K562 (cell line): ENCODE measurements at regions not wholly inside any gene's neighbourhood (a gene's known extent, or its start where the extent isn't known, plus 50 kb on each side); places are given as distances from the start of the nearest gene placed in this dataset.

ENCODE experiments used
- ATF1 ChIP-seq, 2 experiments: fragments of 450-650 bp in 1 of 2; IDR thresholded peaks; 2 replicates each; pipeline ENCODE4 v1.6.1; 2016; ENCODE audit warnings: missing compliant biosample characterization in 1 of 2, missing genetic modification characterization in 1 of 2
- ELK3 ChIP-seq: fragments of 450-650 bp; formaldehyde crosslinking; IDR thresholded peaks from 2 replicates; pipeline ENCODE4 v1.4.0; 2020; ENCODE audit warnings: mild to moderate bottlenecking
- HDAC8 ChIP-seq: fragments of 450-650 bp; IDR thresholded peaks from 2 replicates; pipeline ENCODE4 v1.6.1; 2016; ENCODE audit warnings: mild to moderate bottlenecking, missing genetic modification characterization, moderate library complexity, missing compliant biosample characterization
- PTBP1 ChIP-seq: fragments of 200-400 bp; formaldehyde crosslinking; IDR thresholded peaks from 2 replicates; pipeline ENCODE4 v1.6.1; 2017; ENCODE audit warnings: low read depth, low read length
- RBM39 ChIP-seq: fragments of 200-400 bp; formaldehyde crosslinking; optimal IDR thresholded peaks from 2 replicates; pipeline ENCODE3; 2018; ENCODE audit warnings: low read depth, low read length
- TAF9B ChIP-seq: fragments of 450-650 bp; IDR thresholded peaks from 2 replicates; pipeline ENCODE4 v1.6.1; 2018; ENCODE audit warnings: mild to moderate bottlenecking; ENCODE audit not compliant: partially characterized antibody
- XRCC5 ChIP-seq: fragments of 200-400 bp; formaldehyde crosslinking; IDR thresholded peaks from 2 replicates; pipeline ENCODE4 v1.6.1; 2017; ENCODE audit warnings: low read depth, mild to moderate bottlenecking, low read length
- ZBTB5 ChIP-seq: fragments of 450-650 bp; IDR thresholded peaks from 2 replicates; pipeline ENCODE4 v1.6.1; 2017; ENCODE audit warnings: antibody characterized with exemption
- ZNF133 ChIP-seq: fragments of 250-450 bp; sonication (Bioruptor Pico); IDR thresholded peaks from 2 replicates; pipeline ENCODE4 v1.4.0; 2020; ENCODE audit warnings: mild to moderate bottlenecking
- ZNF668 ChIP-seq: fragments of 250-450 bp; sonication (Bioruptor Pico); IDR thresholded peaks from 2 replicates; pipeline ENCODE4 v1.8.0; 2022; ENCODE audit warnings: mild to moderate bottlenecking, inconsistent platforms
- ZSCAN32 ChIP-seq: fragments of 450-650 bp; formaldehyde crosslinking; IDR thresholded peaks from 2 replicates; pipeline ENCODE4 v1.4.0; 2020; ENCODE audit warnings: mild to moderate bottlenecking, moderate library complexity
- TF ChIP-seq, protein P1 (sequence below), 2 experiments: fragments of 450-650 bp; formaldehyde crosslinking in 1 of 2; IDR thresholded peaks; 2 replicates each; pipeline versions ENCODE4 v1.4.0 to v1.6.1; 2014 to 2020; ENCODE audit warnings: mild to moderate bottlenecking in 2 of 2, borderline replicate concordance in 1 of 2, low read depth in 1 of 2
- TF ChIP-seq, protein P2 (sequence below), 2 experiments: IDR thresholded peaks; 2 replicates each; pipeline ENCODE4 v1.6.1; 2011; ENCODE audit warnings: borderline replicate concordance in 1 of 2, control low read depth in 1 of 2, low read depth in 1 of 2, low read length in 1 of 2, mild to moderate bottlenecking in 1 of 2, mixed read lengths in 1 of 2, moderate library complexity in 1 of 2; ENCODE audit not compliant: insufficient read depth in 1 of 2, insufficient read length in 1 of 2, poor library complexity in 1 of 2, severe bottlenecking in 1 of 2; ENCODE audit errors: extremely low read depth in 1 of 2
- TF ChIP-seq, protein P3 (sequence below): fragments of 250-450 bp; sonication (Bioruptor Pico); IDR thresholded peaks from 2 replicates; pipeline ENCODE4 v1.8.0; 2022; ENCODE audit warnings: moderate library complexity, mild to moderate bottlenecking, inconsistent platforms

DNA sequence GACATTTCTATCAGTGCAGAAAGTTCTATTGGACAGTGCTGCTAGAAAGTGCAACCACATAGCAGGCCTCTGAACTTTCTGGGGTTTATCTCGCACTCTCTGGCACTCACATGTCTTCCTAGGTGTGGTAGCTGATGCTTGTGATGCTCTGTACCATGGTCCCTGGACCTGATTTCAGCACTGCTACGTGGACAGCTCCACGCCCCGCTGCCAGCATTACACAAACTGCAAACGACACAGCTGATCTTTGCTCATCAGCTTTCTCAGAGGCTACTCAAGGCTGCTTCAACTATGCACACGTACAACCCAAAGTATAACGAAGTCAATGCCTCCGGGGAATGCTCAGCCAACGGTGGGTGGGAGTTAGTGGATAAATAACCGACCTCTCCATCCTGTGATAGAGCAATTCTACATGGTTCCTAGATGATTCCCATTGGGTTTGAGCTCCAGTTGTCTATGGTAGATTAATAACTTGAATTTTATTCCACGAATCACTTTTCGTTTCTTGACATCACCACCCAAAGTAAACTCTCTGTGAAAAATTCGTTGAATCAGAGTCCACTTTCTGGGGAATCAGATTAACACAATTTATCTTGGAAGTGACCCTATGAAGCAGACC lies 302.5 kb downstream of the ACTR3B start (continued):
- TF ChIP-seq, protein P1, sequence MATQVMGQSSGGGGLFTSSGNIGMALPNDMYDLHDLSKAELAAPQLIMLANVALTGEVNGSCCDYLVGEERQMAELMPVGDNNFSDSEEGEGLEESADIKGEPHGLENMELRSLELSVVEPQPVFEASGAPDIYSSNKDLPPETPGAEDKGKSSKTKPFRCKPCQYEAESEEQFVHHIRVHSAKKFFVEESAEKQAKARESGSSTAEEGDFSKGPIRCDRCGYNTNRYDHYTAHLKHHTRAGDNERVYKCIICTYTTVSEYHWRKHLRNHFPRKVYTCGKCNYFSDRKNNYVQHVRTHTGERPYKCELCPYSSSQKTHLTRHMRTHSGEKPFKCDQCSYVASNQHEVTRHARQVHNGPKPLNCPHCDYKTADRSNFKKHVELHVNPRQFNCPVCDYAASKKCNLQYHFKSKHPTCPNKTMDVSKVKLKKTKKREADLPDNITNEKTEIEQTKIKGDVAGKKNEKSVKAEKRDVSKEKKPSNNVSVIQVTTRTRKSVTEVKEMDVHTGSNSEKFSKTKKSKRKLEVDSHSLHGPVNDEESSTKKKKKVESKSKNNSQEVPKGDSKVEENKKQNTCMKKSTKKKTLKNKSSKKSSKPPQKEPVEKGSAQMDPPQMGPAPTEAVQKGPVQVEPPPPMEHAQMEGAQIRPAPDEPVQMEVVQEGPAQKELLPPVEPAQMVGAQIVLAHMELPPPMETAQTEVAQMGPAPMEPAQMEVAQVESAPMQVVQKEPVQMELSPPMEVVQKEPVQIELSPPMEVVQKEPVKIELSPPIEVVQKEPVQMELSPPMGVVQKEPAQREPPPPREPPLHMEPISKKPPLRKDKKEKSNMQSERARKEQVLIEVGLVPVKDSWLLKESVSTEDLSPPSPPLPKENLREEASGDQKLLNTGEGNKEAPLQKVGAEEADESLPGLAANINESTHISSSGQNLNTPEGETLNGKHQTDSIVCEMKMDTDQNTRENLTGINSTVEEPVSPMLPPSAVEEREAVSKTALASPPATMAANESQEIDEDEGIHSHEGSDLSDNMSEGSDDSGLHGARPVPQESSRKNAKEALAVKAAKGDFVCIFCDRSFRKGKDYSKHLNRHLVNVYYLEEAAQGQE (IDR thresholded peaks at IDR 0.05; ENCODE audit: borderline replicate concordance) = peak; percentile 99
- TF ChIP-seq, protein P1 (CRISPR knock-in tag; IDR thresholded peaks at IDR 0.05; ENCODE audit: low read depth) = peak; percentile 95
- TF ChIP-seq HDAC8 (tag) (no peak), ZBTB5 (no peak), ZNF133 (no peak), PTBP1 (no peak), ZSCAN32 (no peak), ATF1 (CRISPR knock-in tag; IDR thresholded peaks at IDR 0.05) (no peak), ATF1 (tag; IDR thresholded peaks at IDR 0.05) (no peak), ELK3 (no peak), ZNF668 (CRISPR knock-in tag) (no peak), RBM39 (no peak), TAF9B (no peak), XRCC5 (no peak)
- TF ChIP-seq, protein P2, sequence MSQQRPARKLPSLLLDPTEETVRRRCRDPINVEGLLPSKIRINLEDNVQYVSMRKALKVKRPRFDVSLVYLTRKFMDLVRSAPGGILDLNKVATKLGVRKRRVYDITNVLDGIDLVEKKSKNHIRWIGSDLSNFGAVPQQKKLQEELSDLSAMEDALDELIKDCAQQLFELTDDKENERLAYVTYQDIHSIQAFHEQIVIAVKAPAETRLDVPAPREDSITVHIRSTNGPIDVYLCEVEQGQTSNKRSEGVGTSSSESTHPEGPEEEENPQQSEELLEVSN (IDR thresholded peaks at IDR 0.05; ENCODE audit: borderline replicate concordance in 1 of 2, extremely low read depth in 1 of 2, insufficient read depth in 1 of 2, insufficient read length in 1 of 2, low read depth in 1 of 2, low read length in 1 of 2, poor library complexity in 1 of 2, severe bottlenecking in 1 of 2) = no peak
- TF ChIP-seq, protein P3, sequence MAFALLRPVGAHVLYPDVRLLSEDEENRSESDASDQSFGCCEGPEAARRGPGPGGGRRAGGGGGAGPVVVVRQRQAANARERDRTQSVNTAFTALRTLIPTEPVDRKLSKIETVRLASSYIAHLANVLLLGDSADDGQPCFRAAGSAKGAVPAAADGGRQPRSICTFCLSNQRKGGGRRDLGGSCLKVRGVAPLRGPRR (CRISPR knock-in tag) = no peak
